Heart right ventricle (tissue), 16 donors: ENCODE measurements at regions not wholly inside any gene's neighbourhood (a gene's known extent, or its start where the extent isn't known, plus 50 kb on each side); places are given as distances from the start of the nearest gene placed in this dataset.

ENCODE experiments used
- ATAC-seq, 8 donors: fragments of 200-7000 bp; cut with Tn5 transposase; one replicate each; pipeline ENCODE4 v1.9.1; 2020; ENCODE audit warnings: mild to moderate bottlenecking in 8 of 8, moderate library complexity in 8 of 8, moderate number of reproducible peaks in 1 of 8
- DNase-seq, 2 donors: peaks; one replicate each; pipeline ENCODE4 v3.0.0-alpha.2; 2020
- H3K27ac ChIP-seq, 10 donors: fragments of 200-600 bp; sonication (generic) in 2 of 10; one replicate each; pipeline versions ENCODE4 v1.5.0 to v1.8.0; 2020 to 2022; ENCODE audit warnings: mild to moderate bottlenecking in 3 of 10
- H3K27me3 ChIP-seq, 7 donors: fragments of 200-600 bp; one replicate each; pipeline ENCODE4 v1.8.0; 2021 to 2022; ENCODE audit warnings: mild to moderate bottlenecking in 2 of 7
- H3K36me3 ChIP-seq, 9 donors: fragments of 200-600 bp; sonication (generic) in 1 of 9; one replicate each; pipeline versions ENCODE4 v1.5.0 to v1.8.0; 2020 to 2022; ENCODE audit warnings: mild to moderate bottlenecking in 2 of 9
- H3K4me1 ChIP-seq, 9 donors: fragments of 200-600 bp; sonication (generic) in 1 of 9; one replicate each; pipeline versions ENCODE4 v1.5.0 to v1.8.0; 2020 to 2022; ENCODE audit warnings: mild to moderate bottlenecking in 4 of 9
- H3K4me3 ChIP-seq, 10 donors: fragments of 200-600 bp; sonication (generic) in 2 of 10; one replicate each; pipeline versions ENCODE4 v1.5.0 to v1.8.0; 2020 to 2022; ENCODE audit warnings: mild to moderate bottlenecking in 7 of 10, moderate library complexity in 2 of 10
- H3K9me3 ChIP-seq, 11 donors: fragments of 200-600 bp in 10 of 11; sonication (generic) in 2 of 11; one replicate each; pipeline versions ENCODE4 v1.5.0 to v1.8.0; 2013 to 2022; ENCODE audit warnings: mild to moderate bottlenecking in 2 of 11, control low read depth in 1 of 11, moderate library complexity in 1 of 11
- CTCF ChIP-seq, 9 donors: fragments of 200-600 bp; sonication (generic) in 2 of 9; IDR thresholded peaks; one replicate each; pipeline versions ENCODE4 v1.5.0 to v1.8.0; 2021 to 2022; ENCODE audit warnings: antibody characterized with exemption in 9 of 9, mild to moderate bottlenecking in 5 of 9, moderate library complexity in 1 of 9
- WGBS, 2 donors: extraction: QIAGEN DNeasy Blood & Tissue Kit; methylation state at CpG; one replicate each; pipeline ENCODE4 v1.1.7; 2013; ENCODE audit warnings: inconsistent platforms in 1 of 2; 5-methylcytosine and 5-hydroxymethylcytosine counted together
- intact Hi-C, 10 donors: fragments of 100-400 bp; cut with DNase I; formaldehyde crosslinking; loops; one replicate each; pipeline versions ENCODE4 v1.11.1 to v1.14.2; 2022
- donor health status: Arrhythmogenic right ventricular cardiomyopathy.
- donor health status: ischemic (EF 13 %, LVEDD 7.1; RV severe dilation, severe dysfunction).
- donor health status: healthy with polysubstance abuse.
- donor health status: DM: no; HTN: yes; CAD: no.
- donor health status: DM: no; HTN: no; CAD: no.
- donor health status: ischemic (EF 25% LVEDD 6.9; RV normal size, moderate dysfunction).
- donor health status: ischemic (EF 25% LVEDD 5.7; RV mildly dilated, moderate dysfunction).
- donor health status: healthy.
- donor health status: DM: yes; HTN: yes; CAD: no.
- donor health status: Ischemic cardiomyopathy.
- donor health status: ischemic (EF 35%, LVEDD 5.7; RV mildly dilated, moderate dysfunction).
- donor health status: nonischemic (EF 11% LVEDD 7.7; RV severe dilation, severe dysfunction).
- donor health status: DM: yes; HTN: yes; CAD: no.
- donor health status: PGD.
- donor health status: ischemic (EF 29% LVEDD 5.4; RV normal size, mild dysfunction).
- donor health status: nonischemic (EF 23%, LVEDD 6.1; RV moderate dilation, normal function).

DNA sequence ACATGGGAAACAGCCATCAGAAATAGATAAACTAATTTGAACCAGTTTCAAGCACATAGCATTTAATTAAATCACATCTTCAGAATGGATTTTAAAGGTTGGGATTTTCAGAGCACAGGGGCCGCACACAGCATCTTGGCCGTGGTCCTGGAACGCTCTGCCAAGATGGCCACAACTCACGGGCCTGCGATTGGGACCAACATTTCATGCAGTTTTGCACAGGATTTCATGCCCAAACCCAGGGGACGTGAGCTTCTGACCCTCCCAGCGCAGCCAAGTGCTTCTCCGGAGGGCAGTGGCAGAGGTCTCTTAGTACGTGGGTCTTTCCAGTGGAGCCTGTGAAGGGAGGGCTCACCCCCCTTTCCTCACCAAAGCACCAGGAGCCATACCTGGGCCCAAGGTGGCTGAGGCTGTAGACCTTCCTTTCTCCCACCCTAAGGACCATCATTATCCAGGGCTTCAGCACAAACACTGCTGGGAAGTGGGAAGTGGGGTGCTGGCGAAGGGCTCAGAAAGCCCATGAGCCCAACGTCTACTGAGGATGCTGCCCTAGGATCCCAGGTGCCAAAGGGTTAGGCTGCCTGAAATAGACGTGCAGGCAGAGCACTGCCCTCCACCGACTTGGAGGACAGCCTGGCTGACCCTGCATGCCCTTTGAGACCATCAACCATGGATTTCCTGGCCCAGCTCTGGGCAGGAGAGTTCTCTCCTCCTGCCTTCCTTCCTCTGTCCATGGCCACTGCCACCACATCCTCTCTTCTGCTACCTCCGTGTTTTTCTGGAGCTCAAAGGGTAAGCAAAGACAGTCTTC, 611.2 kb upstream of the MGMT start:
- no peak for TF ChIP-seq CTCF (IDR thresholded peaks at IDR 0.05)
- intact Hi-C loops, result loop anchor here in 7 of 10 donors (5.0 to 10.0 kb wide), 5 partner anchors 169 to 314 kb away; no protein-coding TSS in a partner anchor
- no peaks in the 10 kb centered on the region for H3K9me3 ChIP-seq
- peak overlapping the region in 4 of 10 donors; percentile 35 to 80 (median 58) for H3K27ac ChIP-seq
- H3K36me3 ChIP-seq, result no peaks in the 10 kb centered on the region
- WGBS, 2 donors, result 63 to 68% methylated on average over 14 of the region's 14 CpGs
- ATAC-seq, result peak in 3 of 8 donors; percentile 10 to 31 (median 27)
- H3K4me3 ChIP-seq, result no peak overlapping the region
- DNase-seq, result no peak
- H3K27me3 ChIP-seq, result no peaks in the 10 kb centered on the region
- H3K4me1 ChIP-seq, result peaks cover 25 to 60% (median 40%) of the 10 kb centered on the region in 9 donors

GRCh38 chr10:128859738-128860386, 607.2 kb upstream of the MGMT start:
- intact Hi-C loops, result loop anchor here in 9 of 10 donors (2.0 to 10.0 kb wide), 8 partner anchors 165 to 325 kb away; no protein-coding TSS in a partner anchor
- DNase-seq (peak in 1 of 2 donors; percentile 49), ATAC-seq (no peak)
- Histone ChIP-seq H3K4me3 (no peak overlapping the region), H3K27me3 (no peaks in the 10 kb centered on the region), H3K9me3 (no peaks in the 10 kb centered on the region), H3K36me3 (no peaks in the 10 kb centered on the region), H3K4me1 (peaks cover 6 to 21% (median 12%) of the 10 kb centered on the region in 9 donors), H3K27ac (no peak overlapping the region)
- WGBS, 2 donors, result 75 to 77% methylated on average over 8 of the region's 8 CpGs
- peak; percentile 44 to 69 (median 62) for TF ChIP-seq CTCF (IDR thresholded peaks at IDR 0.05)

DNA sequence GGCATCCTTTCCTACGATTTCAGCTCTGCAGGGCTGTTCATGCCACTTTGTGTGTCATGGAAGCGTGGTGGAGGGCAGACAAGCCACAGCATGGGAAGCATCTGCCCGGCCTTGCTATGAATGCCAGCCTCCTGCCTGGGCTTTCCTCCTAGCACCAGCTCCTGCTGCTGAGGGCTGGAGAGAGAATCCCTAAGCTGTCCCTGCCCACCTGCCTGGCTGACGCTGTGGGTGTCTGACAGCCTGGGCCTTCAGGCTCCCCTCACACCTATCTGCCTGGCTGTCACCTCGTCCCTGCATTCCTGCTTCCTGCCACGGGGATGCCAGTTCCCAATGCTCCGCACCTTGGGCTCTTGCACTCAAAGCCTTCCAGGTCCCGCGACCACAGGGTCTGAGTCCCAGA, 606.5 kb upstream of the MGMT start:
- DNase-seq, result no peak
- ATAC-seq, result no peak
- 82 to 84% methylated on average over 9 of the region's 9 CpGs for WGBS, 2 donors
- Histone ChIP-seq H3K9me3 (no peaks in the 10 kb centered on the region), H3K27ac (no peak overlapping the region), H3K4me3 (no peak overlapping the region), H3K27me3 (no peaks in the 10 kb centered on the region), H3K4me1 (peaks cover 4 to 14% (median 7%) of the 10 kb centered on the region in 9 donors), H3K36me3 (no peaks in the 10 kb centered on the region)
- no peak for TF ChIP-seq CTCF (IDR thresholded peaks at IDR 0.05)
- intact Hi-C loops, result loop anchor here in 5 of 10 donors (2.0 to 10.0 kb wide), 5 partner anchors 228 to 326 kb away; no protein-coding TSS in a partner anchor

GRCh38 chr10:128861018-128861901, 605.8 kb upstream of the MGMT start:
- intact Hi-C loops, result loop anchor here in 5 of 10 donors (2.0 to 10.0 kb wide), 5 partner anchors 229 to 326 kb away; no protein-coding TSS in a partner anchor
- no peak for DNase-seq

More at GRCh38 chr10:128861018-128861901, 605.8 kb upstream of the MGMT start:
- 93 to 94% methylated on average over 15 of the region's 15 CpGs for WGBS, 2 donors
- H3K9me3 ChIP-seq, result no peaks in the 10 kb centered on the region
- H3K4me1 ChIP-seq, result peaks cover 0 to 7% (median under 1%) of the 10 kb centered on the region in 9 donors
- no peak overlapping the region for H3K27ac ChIP-seq
- H3K27me3 ChIP-seq, result no peaks in the 10 kb centered on the region
- H3K36me3 ChIP-seq, result no peaks in the 10 kb centered on the region
- H3K4me3 ChIP-seq, result no peak overlapping the region
- ATAC-seq, result no peak
- TF ChIP-seq CTCF (IDR thresholded peaks at IDR 0.05), result no peak
